ENCODE measurements at regions not wholly inside any gene's neighbourhood (a gene's known extent, or its start where the extent isn't known, plus 50 kb on each side); places are given as distances from the start of the nearest gene placed in this dataset.

DNA sequence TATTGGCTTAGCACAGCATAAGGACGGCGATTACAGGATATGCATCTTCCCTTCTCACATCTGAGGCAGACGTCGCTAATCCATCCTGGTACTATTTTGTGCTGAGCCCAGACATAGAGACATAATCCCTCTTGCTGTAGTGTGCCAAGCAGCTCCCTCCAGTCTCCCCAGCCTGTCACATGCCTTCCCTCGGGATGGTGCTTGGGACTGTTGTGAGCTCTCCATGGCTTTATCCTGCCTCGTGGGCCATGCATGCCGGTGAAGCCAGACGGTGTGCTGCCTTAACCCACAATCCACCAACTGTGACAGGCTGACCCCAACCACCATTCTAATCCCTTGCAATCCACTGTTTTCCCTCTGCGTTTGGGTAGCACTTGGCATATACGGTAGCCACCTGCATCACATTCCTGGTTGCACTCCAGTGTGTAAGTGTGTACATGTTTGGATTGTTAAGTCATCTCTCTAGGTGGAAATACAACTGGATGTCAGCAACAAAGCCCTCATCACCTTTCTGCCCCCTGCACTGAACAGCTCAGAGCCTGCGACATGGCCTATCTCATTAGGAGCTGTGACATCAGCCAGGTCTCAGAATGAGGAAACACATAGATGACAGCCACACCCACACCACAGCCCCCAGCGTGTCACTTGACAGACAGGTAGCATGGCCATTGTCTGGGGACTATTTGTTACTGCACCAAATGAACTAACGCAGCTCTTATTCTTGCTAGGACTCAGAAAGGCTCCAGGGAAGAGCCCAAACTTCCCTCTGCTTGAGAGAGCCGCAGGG is 374.8 kb upstream of the CDH4 start:
- DNase-seq = no peak

DNA sequence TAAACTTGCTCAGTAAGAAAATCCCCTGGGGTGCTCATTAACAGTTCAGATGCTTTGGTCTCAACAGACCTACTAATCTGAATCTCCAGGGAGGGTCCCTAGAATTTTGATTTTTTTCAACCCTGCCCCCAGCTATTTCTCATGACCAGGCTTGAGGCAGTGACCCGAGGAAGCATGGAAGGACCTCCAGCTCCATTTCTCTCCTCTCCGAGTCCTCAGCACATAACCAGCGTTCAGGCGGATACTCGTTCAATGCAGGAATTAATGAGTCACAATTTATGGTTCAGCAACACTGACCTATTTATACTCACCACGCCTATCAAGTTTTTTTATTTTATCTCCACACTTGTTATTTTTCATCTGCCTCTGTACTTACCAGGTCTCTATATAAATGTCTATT is 369.2 kb upstream of the CDH4 start:
- DNase-seq = no peak

DNA sequence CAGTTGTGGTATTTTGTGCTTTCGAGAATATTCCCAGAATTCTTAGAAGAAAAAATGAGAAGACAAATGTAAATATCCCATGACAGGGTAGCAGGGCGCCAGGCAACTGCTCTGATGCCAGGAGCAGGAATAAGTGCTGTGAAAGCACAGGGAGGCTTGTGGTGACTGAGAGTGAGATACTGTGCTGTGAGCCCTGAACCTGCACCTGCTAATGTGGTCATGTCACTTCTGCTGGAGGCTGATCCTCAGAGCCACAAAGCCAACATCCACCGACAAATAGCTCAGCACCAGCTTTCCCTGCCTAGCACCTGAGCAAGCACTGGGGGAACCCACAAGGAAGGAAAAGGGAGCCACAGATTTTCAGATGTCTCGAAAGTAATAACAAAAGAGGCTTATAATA is 368.6 kb upstream of the CDH4 start:
- no peak for DNase-seq

DNA sequence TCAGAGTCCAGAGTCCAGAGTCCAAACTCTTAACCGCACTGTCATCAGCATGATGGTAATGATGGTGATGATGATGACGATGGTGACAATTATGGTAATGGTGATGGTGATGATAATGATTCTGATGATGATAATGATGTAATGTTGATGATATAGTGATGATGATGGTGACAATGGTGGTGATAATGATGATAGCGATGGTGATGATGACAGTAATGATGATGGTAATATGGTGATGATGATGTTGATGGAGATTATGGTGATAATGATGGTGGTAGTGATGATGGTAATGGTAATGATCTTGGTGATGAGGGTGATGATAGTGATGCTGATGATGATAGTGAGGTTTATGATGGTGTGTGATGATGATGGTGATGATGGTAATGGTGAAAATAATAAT is 367.8 kb upstream of the CDH4 start:
- no peak for DNase-seq

DNA sequence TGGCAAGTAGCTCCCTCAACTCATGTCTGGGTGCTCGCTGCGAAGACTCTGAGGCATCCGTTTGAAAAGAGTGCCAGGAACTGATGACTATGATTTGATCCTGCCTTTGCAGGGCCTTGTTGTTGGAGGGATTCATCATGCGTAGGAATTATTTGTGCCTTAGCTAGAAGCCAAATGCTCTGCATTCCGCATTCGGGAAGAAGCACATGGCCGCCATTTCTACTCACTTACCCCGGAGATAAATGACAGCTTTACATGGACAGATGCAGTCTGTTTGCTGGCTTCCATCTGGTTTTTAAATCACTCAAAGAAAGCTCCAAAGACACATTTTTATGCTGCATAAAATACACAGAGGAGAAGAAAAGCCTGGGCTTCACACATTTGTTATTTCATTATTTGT is 363.3 kb upstream of the CDH4 start:
- DNase-seq = no peak

DNA sequence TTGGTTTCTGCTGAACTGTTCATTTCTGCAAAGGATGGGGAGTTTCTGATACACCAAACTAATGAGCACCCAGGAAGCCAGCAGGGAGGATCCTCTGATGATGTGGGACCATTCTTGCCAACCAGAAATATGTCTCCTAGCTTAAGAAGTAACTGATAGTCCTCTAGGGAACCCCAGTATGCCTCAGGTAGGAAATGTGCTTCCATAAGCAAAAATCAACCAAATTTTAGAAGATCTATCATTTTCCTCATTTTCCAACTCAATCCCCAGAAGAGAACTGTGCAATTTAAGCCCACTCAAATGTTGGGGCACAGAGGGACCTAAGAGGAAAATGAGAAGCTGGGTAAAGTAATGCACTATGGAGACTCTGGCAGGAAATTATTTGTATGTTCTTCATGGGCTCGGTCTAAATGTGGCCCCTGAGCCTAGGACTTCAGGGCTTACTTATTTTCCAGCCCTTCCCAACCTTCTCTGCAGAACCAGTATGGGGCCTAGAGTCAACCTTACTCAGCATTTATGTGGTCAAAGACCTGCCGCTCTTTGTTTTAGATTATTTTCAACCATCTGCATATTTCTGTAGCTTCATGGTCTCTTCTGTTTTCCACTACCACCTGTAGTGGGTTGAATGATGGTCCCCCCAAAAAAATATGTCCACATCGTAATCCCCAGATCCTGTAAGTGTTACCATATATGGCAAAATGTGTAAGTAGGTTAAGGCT is 359.8 kb upstream of the CDH4 start:
- DNase-seq = no peak

DNA sequence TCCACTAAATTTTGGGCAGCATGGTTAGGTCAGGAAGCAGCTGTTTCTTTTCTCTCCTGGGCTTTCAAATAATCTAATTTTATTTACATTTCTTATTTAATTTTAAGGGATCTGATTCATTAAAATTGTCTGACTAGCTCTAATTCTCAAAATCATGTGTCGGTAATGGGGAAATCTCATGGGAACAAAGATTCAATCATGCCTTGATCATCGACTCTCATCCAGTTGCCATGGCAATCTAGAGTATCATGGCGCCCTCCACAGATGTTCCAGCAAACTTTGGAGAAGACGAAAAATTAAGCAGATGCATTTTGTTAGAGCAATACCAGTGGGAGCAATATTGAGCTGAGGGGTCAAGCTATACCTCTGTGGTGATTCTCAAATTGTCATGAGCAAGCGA is 358.0 kb upstream of the CDH4 start:
- no peak for DNase-seq

DNA sequence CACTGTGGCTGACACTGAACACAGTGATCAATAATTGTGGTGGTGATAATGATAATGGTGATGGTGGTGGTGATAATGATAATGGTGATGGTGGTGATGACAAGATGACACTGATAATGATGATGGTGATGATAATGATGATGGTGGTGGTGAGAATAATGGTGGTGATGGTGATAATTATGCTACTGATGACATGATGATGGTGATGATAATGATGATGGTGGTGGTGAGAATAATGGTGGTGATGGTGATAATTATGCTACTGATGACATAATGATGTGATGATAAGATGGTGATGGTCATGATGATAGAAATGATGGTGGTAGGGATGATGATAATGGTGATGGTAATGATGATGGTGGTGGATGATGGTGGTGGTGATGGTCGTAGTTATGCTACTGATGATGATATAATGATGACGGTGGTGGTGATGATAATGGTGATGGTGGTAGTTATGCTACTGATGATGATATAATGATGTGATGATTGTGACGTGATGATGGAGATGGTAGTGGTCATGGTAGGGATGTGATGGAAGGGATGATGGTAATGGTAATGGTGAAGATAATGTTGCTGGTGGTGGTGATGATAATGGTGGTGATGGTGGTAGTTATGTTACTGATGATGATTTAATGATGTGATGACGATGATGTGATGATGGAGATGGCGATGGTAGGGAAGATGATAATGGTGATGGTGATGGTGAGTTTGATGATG is 356.5 kb upstream of the CDH4 start:
- DNase-seq = no peak

DNA sequence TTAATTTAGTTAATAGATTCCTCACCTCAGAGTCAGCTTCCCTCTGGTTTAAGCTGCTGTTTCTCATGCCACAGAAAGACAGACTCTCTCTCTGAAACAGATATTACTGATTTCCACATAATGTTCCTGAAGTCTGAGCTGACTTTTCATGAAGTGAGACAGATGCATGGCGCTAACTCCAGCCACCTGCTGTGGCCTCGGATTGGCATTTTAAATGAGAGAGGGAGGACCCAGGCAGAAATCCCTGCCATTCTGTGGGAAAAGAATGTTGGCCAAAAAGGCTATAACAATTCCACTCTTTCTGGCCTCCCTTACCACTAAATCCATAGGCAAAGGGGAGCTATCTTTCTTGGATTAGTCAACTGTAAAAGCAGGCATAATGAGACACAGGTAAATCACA is 354.1 kb upstream of the CDH4 start:
- DNase-seq = no peak

DNA sequence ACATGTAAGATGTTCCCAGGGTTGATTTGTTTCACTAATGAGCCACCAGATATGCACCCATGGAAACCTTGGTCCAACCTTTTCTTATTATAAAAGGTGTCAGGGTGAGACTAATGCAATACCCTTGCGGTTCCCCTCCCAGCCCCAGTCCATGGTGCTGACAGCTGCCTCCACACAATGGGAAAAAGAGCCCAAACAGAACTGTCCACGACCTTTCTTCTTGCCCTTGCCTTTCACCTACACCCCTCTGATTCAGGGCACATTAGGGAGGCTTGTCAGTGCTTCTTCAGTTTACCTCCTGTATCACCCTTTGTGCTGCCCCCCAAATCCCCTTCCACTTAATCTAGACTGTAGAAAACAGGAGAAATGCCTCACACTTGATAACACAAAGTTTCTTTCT is 352.7 kb upstream of the CDH4 start:
- DNase-seq = no peak

DNA sequence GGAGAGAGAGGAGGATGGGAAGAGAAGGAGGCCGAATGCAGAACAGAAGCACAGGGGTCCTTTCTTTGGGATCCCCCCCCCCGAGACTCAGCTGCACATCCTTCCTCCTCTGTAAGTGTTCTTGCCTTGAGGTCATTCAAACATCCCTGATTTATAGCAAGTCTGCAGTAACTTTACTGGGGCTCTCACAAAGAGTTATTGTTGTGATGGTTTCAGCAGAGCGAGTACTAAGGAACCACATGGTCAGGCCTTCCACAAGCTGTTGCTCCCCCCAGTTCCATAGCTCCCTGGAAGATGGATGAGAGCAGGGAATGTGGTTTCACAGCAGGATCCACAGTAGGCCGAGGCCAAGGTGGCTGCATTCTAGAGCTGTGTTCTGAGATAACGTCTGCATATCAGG is 351.4 kb upstream of the CDH4 start:
- no peak for DNase-seq

DNA sequence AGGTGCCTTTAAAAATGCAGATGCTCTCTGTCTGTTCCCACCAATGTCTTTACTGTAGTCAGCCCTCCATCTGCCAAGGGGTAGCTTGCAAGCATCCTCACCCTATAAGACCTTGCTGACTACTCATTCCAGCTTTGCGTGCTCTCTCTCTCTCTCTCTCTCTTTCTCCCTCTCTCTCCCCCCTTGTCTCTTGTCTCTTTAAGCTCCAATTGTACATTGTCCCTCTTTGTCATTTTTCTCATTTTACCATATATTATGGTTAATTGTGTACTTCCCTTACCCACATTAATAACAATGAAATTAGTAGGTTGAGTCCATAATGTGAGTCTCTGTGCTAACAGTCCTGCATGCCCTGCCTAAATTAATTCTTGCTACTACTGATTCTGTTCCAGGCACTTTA is 350.2 kb upstream of the CDH4 start:
- no peak for DNase-seq

DNA sequence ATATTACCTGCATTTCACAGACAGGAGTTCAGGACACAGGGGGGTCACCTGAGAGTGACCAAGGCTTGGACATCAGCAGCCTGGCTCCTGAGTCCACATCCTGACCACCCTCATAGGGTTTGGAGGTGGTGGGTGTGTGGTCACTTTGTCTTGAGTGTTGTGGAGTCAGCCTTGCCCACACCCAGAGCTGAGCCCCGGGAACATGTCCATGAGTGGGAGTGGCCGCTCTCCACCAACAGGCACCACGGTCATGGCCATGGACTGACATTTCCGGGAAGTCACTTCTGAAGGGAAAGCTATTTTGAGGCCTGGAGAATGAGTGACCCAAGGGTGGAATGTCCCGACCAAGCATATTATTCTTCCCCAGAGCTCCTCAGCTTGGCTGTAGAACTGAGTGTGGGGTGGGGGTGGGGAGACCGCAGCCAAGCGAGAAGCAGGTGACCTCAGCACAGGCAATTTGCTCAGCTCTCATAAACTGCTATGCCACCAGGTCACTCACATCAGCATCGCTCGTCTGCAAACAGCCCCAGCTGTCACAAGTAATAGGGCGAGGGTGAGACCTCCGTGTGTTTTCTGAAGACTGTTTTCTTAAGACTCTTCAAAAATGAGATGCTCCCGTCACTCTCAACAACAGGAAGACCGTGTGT is 348.6 kb upstream of the CDH4 start:
- DNase-seq = no peak

DNA sequence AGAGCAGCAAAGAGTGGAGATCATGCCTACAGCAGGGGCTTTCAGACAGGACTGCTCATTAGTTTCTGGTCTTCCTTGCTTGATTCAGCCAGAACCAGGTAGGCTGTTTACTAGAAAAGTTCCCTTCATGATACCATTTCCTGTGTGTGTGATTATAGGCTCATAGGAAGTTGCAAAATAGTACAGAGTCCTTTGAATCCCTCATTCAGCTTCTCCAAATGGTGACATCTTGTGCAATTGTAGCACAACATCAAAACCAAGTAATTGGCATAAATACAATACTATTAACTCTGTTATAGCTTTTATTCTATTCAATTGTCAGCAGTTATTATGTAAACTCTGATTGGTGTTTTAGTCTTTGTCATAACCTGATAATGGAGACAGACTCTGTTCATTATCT is 347.3 kb upstream of the CDH4 start:
- no peak for DNase-seq

DNA sequence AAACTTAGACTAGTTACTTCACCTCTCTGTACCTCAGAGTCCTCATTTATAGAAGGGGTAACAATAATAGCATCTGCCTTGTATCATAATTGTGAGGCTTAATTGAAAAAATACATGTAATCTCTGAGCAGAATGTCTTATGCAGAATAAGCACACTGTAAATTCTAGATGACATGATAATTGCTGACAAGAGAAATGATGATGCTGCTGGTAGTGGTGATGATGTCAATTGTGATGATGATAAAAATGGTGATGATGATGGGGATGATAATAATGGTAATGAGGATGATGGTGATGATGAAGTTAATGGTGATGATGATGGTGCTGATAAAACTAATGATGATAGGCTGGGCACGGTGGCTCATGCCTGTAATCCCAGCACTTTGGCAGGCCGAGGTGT is 346.1 kb upstream of the CDH4 start:
- DNase-seq = no peak

DNA sequence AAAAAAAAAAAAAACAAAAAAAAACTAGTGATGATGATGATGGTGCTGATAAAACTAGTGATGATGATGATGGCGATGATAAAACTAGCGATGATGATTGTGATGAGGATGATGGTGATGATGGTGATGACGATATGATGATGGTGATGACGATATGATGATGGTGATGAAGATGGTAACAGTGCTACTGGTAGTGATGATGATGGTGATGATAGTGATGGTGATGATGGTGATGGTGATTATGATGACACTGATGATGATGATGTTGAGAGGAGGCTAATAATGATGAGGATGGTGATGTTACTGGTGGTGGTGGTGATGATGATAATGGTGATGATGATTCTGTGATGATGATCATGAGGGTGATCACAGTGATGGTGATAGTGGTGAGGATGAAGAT is 345.5 kb upstream of the CDH4 start:
- no peak for DNase-seq

DNA sequence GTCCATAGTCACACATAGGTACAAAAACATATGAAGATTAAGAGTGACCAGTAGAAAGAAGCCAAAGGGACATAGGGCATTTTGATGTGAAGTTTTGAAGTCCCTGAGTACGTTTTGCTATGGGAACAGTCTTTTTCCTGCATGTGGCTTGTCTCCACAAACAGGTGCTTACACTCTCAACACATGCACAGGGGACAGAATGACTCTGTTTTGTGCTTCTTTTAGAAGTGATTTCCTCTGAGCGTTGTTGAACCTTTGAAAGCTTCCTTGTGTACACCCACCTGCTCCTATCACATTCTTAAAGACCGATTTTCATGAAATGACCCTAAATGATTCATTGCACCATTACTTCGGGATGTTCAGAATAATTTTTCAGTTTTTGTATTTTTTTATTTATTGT is 338.8 kb upstream of the CDH4 start:
- DNase-seq = no peak

DNA sequence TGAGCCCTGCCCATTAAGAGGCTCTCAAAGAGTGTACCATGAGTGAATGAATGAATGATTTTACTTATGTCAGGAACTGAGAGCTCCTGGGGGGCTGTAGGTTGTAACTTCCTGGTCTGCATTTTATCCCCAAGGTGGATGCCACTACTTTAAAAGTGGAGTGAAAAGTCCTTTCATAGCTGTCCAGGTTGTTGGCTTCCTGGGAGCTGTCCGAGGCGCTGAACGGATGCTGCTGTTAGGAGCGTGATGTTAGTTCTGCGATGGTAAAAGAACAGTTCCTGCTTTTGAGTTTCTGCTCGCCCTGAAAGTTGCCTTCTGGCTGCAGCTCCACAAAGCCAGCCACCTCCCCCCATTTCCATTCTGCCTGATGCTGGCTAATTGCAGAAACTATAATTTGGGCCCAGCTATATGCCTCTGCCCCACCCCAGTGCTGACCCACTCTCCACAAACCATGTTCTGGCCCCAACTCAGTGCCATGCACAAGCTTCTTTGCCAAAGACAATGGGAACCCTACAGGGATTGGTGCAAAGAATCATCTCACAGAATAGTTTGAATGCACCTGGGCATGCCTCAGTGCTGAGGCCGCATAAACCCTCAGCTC is 330.9 kb upstream of the CDH4 start:
- DNase-seq = no peak

DNA sequence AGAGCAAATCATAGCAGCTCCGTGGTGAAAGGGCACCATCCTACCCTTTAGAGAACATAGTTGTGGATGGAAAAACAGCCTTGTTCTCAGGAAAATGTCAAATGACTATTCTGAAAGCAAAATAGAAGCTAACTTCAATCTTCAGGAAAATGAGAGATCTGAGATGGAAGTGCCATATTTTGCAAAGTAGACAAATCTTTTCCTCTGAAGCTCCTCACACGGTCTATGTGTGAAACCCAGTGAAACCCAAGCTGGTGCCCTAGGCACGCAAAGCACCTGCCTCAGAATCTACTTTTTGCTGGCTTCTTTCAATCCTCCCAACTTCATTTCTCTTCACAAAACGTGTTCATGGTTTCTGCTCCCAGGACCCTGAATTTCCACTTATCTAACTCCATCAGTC is 325.2 kb upstream of the CDH4 start:
- DNase-seq = no peak

DNA sequence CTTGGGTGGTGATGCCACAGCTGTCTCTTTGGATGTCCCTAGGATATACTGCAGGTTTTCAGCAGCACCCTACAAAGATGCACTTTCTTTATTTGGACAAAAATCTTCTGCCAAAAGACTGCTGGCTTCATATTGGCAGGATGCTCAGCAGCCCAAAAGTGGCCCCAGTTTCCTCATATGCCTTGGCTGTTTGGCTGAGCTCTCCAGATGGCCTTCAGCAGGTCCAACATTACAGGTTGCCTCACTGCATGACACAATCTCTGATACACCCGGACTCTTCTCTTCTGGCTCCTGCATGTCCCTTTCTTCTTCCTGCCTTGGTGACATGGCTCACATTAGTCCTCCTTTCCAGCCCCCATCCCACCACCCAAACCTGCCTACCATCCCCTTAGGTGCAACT is 323.7 kb upstream of the CDH4 start:
- DNase-seq = no peak

DNA sequence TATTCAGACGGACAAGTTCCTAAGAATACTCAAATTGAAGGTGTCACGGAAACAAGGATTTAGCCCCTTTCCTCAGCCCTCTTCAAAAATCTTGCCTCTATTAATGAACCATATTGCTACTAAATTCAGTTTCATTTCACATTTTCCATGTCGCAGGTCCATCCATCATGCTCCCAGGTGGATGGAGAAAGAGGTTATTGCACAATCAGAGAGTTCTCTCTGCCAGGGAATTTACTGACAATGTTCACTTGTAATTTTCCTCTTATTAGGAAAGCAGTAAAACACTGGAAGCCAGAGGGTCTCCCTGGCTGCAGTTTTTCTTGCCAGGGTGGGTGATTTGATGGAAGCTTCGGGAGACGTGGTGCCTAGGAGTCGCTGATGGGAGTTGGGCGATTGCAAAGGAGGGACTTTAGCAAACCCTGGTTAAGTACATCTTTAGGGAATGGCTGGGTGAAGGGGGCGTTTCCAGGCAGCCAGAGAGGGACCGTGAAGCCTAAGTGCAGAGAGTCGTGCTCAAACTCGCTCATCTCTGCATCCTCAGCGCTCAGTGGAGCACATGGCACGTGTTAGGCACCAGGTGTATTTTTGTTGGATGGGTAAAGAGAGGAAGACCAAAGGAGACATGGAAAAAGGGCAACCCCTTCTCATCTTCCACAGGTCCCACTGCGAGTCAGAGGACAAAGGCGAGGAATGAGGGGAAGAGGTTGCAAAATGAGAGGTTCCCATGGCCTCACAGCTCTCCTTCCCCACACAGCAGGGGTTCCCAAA is 321.9 kb upstream of the CDH4 start:
- no peak for DNase-seq

DNA sequence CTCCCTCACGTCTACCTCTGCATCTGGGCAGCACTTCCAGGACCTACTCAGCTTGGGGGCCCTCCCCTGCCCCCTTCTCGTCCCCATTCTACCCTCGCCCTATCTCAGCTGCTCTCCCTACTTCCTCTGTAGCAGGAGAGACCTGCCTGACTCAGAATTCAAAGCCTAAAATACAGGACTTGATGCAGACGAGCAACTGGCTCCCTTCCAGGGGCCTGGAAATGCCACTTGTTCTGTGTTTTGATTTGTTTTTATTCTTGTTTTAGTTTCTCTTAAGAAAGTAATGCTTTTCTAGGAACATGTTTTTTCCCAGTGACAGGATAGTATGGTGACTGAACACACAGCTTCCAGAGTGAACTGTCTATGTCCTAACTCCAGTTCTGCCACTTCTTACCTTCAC is 320.4 kb upstream of the CDH4 start:
- DNase-seq = no peak

DNA sequence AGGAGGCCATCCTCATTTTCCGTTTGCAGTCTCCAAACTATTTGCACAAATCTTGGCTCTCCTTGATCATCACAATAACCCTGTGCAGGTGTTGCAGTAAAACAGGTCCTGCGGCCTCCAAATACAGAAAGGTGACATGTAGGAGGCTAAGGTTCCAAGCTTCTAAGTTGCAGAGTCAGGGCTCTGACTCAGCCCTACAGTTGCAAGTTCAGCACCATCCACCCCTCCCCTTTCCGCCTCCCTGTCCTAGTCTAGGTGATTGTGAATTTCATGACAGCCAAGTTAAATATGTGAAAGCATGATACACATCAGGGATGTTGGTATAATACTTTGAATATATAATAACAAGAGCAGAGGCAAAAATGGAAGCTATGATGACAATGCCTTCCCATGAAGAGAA is 317.3 kb upstream of the CDH4 start:
- no peak for DNase-seq

Data from NCI-H446 (cell line).